C4-2B (cell line): ENCODE measurements at regions not wholly inside any gene's neighbourhood (a gene's known extent, or its start where the extent isn't known, plus 50 kb on each side); places are given as distances from the start of the nearest gene placed in this dataset.
"Not testable (repeated sequence)": the region's sequence is repeated elsewhere in the genome, so short reads cannot be mapped to it uniquely, and the experiment has no call there.

ENCODE experiments used
- H3K27ac ChIP-seq: fragments of 450-650 bp; 2 replicates; pipeline ENCODE4 v1.5.1; 2017
- ZFX ChIP-seq: fragments of 450-650 bp; IDR thresholded peaks from 2 replicates; pipeline ENCODE4 v1.6.1; 2017
- TF ChIP-seq, protein P1 (sequence below): fragments of 450-650 bp; conservative IDR thresholded peaks from 2 replicates; pipeline ENCODE4 v1.5.1; 2017; ENCODE audit warnings: mild to moderate bottlenecking

DNA sequence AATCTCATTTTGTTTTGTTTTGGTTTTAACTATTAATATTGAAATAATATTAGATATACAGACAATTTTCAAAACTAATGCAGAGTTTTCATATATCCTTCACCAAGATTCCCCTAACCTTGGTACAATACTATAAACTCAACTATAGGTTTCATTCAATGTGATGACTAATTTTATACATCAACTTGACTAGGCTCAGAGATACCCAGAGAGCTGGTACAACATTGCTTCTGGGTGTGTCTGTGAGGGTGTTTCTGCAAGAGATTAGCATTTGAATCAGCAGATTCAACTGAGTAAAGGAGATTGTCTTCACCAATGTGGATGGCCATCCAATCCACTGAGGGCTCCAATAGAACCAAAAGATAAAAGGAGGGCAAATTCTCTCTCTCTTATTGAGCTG, 221.3 kb upstream of the CRIM1 start:
- no peak for TF ChIP-seq ZFX
- TF ChIP-seq, protein P1, sequence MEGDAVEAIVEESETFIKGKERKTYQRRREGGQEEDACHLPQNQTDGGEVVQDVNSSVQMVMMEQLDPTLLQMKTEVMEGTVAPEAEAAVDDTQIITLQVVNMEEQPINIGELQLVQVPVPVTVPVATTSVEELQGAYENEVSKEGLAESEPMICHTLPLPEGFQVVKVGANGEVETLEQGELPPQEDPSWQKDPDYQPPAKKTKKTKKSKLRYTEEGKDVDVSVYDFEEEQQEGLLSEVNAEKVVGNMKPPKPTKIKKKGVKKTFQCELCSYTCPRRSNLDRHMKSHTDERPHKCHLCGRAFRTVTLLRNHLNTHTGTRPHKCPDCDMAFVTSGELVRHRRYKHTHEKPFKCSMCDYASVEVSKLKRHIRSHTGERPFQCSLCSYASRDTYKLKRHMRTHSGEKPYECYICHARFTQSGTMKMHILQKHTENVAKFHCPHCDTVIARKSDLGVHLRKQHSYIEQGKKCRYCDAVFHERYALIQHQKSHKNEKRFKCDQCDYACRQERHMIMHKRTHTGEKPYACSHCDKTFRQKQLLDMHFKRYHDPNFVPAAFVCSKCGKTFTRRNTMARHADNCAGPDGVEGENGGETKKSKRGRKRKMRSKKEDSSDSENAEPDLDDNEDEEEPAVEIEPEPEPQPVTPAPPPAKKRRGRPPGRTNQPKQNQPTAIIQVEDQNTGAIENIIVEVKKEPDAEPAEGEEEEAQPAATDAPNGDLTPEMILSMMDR, result no peak
- no peak overlapping the region for H3K27ac ChIP-seq

DNA sequence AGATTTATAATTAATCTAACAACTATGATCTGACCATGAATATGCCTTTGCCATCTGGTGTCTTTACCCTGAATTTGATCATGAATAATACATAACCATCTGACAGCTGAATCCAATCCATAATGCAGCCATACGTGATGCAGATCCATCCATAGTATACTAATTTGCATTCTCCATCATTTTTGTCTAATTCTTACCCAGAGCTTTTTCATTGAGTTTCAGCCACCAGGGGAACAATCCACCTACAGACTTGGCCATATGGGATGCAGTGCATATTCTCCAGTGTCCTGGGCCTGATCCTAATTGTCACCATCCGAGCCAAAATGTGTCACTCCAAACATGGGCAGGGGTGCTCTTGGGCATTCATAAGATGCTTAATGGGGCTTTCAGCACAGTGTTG, 227.2 kb upstream of the CRIM1 start:
- TF ChIP-seq ZFX, result no peak
- TF ChIP-seq, protein P1, result no peak
- H3K27ac ChIP-seq, result no peak overlapping the region

DNA sequence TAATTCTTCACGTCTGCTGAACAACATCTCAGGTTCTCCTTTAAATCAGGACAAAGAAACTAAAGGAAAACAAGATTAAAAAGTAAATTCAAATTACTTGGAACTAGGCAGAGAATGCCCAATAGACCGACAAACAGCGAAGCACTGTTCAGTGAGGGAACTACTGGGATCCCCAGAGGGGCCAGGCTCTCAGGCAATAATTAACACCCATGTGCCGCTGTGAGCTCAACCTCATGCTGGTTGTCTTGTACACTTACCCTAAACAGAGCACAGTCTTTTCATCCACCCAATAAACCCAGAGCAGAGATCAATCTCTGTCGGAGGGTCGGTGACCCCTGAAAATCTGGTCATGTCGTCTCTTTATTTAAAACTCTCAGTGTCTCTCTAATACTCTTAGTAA, 229.9 kb upstream of the CRIM1 start:
- TF ChIP-seq, protein P1, result no peak
- no peak for TF ChIP-seq ZFX
- H3K27ac ChIP-seq, result no peak overlapping the region

DNA sequence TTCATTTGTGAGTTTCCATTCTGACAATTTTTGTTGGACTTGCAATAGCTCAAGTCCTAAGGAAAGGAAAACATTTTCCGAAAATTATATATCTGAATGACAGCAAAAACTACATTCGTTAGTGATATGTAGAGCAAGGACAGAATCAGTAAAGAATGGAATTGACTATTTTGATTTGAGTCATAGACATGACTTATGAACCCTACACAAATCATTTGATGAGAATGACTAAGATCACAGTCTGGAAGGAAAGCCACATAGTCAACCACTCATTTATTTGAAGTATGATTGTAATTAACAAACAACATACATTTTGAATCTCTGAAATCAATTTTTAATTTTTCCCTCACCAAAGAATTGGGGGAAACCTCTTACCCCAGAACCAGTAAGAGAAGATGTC, 231.6 kb upstream of the CRIM1 start:
- TF ChIP-seq ZFX, result no peak
- TF ChIP-seq, protein P1, result no peak

DNA sequence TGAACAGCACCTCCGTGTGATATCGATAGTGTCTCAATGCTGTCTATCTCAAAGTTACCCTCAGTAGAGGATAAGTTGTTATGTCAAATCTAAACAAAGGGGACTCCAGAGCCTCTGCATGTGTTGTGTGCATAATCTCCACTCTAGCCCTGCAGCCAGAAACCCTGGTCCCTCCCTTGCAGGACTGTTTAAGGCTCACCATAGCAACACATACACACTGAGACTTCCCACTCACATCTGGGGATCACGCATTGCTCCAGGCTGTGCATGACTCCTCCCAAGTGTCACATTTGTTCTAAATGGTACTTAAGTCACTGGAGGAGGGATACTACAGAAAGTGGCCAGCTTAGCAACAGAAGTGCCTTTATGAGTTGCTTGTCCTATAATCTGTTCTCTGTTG, 258.6 kb upstream of the CRIM1 start:
- TF ChIP-seq, protein P1, result no peak
- no peak for TF ChIP-seq ZFX
- H3K27ac ChIP-seq, result no peak overlapping the region

More for the DNA sequence above, 231.6 kb upstream of the CRIM1 start:
- H3K27ac ChIP-seq, result no peak overlapping the region

DNA sequence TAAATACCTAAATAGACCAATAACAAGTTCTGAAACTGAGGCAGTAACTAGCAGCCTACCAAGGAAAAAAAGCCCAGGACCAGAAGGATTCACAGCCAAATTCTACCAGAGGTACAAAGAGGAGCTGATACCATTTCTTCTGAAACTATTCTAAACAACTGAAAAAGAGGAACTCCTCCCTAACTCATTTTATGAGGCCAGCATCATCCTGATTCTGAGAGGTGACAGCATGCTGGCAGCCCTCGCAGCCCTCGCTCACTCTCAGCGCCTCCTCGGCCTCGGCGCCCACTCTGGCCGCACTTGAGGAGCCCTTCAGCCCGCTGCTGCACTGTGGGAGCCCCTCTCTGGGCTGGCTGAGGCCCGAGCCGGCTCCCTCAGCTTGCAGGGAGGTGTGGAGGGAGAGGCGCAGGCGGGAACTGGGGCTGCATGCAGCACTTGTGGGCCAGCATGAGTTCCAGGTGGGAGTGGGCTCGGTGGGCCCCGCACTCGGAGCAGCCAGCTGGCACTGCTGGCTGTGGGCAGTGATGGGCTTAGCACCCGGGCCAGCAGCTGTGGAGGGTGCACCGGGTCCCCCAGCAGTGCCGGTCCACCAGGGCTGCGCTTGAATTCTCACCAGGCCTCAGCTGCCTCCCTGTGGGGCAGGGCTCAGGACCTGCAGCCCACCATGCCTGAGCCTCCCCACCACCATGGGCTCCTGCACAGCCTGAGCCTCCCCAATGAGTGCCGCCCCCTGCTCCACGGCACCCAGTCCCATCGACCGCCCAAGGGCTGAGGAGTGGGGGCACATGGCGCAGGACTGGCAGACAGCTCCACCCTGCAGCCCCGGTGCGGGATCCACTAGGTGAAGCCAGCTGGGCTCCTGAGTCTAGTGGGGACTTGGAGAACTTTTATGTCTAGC, 263.5 kb upstream of the CRIM1 start:
- not testable (repeated sequence) for H3K27ac ChIP-seq

DNA sequence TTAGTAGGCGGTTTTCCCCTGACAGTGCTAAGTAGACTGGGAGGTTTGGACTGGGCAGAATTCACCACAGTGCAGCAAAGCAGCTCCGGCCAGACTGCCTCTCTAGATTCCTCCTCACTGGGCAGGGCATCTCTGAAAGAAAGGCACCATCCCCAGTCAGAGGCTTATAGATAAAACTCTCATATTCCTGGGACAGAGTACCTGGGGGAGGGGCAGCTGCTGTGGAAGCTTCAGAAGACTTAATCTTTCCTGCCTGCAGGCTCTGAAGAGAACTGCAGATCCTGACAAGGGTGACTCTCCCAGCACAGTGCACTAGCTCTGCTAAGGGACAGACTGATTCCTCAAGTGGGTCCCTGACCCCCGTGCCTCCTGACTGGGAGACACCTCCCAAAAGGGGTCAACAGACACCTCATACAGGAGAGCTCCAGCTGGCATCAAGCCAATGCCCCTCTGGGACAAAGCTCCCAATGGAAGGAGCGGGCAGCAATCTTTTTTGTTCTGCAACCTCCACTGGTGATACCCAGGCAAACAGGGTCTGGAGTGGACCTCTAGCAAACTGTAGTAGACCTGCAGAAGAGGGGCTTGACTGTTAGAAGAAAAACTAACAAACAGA, 266.8 kb upstream of the CRIM1 start:
- H3K27ac ChIP-seq, result no peak overlapping the region
- TF ChIP-seq, protein P1, result no peak
- TF ChIP-seq ZFX, result no peak
